ENCODE measurements at regions not wholly inside any gene's neighbourhood (a gene's known extent, or its start where the extent isn't known, plus 50 kb on each side); places are given as distances from the start of the nearest gene placed in this dataset.

DNA sequence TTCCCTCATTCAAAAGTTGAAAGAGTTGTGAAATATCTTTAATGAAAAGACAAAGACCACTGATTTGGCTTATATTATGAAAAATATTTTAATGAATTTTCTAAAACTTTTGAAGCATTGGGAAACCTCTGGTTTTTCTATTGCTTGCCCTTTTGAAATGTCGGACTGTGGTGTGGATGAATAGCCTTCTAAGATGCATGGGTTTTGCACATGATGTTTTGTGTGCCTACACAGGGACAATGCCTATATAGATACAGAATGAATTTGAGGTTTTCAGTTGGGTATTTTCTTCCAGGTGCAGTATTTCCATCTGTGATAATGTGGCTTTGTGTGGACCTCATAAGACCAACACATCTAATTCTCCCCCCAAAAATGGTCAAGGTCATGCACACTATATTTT, 1437.9 kb downstream of the REEP3 start:
- TF ChIP-seq ZNF423 (tag by site-specific recombination; IDR thresholded peaks at IDR 0.05) (no peak), OSR2 (tag by site-specific recombination; IDR thresholded peaks at IDR 0.05) (no peak), ZNF248 (tag by site-specific recombination; IDR thresholded peaks at IDR 0.05) (no peak), ZNF146 (tag by site-specific recombination; IDR thresholded peaks at IDR 0.05) (no peak), ZNF747 (tag by site-specific recombination; IDR thresholded peaks at IDR 0.05) (no peak), HOXA7 (CRISPR knock-in tag; IDR thresholded peaks at IDR 0.05; ENCODE audit: borderline replicate concordance) (no peak), KLF10 (tag by site-specific recombination; IDR thresholded peaks at IDR 0.05) (no peak), ZNF184 (tag by site-specific recombination; IDR thresholded peaks at IDR 0.05) (no peak), ZFHX2 (tag by site-specific recombination; conservative IDR thresholded peaks at IDR 0.05) (no peak), ZNF830 (tag by site-specific recombination; IDR thresholded peaks at IDR 0.05; ENCODE audit: low read depth) (no peak), ZSCAN23 (tag by site-specific recombination; IDR thresholded peaks at IDR 0.05) (no peak), ZNF223 (tag by site-specific recombination; IDR thresholded peaks at IDR 0.05) (no peak), ZNF514 (tag by site-specific recombination; IDR thresholded peaks at IDR 0.05) (no peak)
- TF ChIP-seq, protein P1, sequence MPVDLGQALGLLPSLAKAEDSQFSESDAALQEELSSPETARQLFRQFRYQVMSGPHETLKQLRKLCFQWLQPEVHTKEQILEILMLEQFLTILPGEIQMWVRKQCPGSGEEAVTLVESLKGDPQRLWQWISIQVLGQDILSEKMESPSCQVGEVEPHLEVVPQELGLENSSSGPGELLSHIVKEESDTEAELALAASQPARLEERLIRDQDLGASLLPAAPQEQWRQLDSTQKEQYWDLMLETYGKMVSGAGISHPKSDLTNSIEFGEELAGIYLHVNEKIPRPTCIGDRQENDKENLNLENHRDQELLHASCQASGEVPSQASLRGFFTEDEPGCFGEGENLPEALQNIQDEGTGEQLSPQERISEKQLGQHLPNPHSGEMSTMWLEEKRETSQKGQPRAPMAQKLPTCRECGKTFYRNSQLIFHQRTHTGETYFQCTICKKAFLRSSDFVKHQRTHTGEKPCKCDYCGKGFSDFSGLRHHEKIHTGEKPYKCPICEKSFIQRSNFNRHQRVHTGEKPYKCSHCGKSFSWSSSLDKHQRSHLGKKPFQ (tag by site-specific recombination; IDR thresholded peaks at IDR 0.05), result no peak
- TF ChIP-seq, protein P2, sequence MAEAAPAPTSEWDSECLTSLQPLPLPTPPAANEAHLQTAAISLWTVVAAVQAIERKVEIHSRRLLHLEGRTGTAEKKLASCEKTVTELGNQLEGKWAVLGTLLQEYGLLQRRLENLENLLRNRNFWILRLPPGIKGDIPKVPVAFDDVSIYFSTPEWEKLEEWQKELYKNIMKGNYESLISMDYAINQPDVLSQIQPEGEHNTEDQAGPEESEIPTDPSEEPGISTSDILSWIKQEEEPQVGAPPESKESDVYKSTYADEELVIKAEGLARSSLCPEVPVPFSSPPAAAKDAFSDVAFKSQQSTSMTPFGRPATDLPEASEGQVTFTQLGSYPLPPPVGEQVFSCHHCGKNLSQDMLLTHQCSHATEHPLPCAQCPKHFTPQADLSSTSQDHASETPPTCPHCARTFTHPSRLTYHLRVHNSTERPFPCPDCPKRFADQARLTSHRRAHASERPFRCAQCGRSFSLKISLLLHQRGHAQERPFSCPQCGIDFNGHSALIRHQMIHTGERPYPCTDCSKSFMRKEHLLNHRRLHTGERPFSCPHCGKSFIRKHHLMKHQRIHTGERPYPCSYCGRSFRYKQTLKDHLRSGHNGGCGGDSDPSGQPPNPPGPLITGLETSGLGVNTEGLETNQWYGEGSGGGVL (tag by site-specific recombination; IDR thresholded peaks at IDR 0.05), result no peak
- TF ChIP-seq, protein P3, sequence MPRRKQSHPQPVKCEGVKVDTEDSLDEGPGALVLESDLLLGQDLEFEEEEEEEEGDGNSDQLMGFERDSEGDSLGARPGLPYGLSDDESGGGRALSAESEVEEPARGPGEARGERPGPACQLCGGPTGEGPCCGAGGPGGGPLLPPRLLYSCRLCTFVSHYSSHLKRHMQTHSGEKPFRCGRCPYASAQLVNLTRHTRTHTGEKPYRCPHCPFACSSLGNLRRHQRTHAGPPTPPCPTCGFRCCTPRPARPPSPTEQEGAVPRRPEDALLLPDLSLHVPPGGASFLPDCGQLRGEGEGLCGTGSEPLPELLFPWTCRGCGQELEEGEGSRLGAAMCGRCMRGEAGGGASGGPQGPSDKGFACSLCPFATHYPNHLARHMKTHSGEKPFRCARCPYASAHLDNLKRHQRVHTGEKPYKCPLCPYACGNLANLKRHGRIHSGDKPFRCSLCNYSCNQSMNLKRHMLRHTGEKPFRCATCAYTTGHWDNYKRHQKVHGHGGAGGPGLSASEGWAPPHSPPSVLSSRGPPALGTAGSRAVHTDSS (tag by site-specific recombination; IDR thresholded peaks at IDR 0.05), result no peak
- H3K4me1 ChIP-seq (ENCODE audit: control insufficient read depth, insufficient read depth, low read length), result no peaks in the 10 kb centered on the region
- CTCF ChIA-PET, result no interaction called here

DNA sequence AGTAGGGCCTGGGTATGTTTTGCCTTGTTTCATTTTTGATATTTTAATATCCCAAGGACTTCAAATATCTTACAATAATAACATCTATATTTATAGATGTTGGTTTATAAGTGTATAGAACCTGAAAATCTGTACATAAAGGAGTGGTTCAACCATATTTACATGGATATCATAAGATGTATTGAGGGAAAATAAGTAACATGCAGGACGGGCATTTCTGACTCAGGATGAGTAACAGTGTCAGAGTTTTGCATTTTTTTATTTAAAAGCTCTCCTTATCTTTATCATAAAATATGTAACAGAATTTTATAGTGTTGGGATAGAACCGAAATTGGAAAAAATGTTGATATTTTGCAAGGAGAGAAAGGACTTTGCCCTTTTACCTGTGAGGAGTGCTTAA, 1438.7 kb downstream of the REEP3 start:
- no peaks in the 10 kb centered on the region for H3K36me3 ChIP-seq (ENCODE audit: control insufficient read depth in 2 of 2, insufficient read depth in 1 of 2, low read length in 2 of 2)
- CTCF ChIA-PET, result no interaction called here

More for the DNA sequence above, 1437.9 kb downstream of the REEP3 start:
- no peak overlapping the region for H3K4me3 ChIP-seq (ENCODE audit: low read depth, low read length)
- H3K9me3 ChIP-seq (ENCODE audit: control insufficient read depth, insufficient read depth, low read depth, low read length), result no peaks in the 10 kb centered on the region
- H3K27ac ChIP-seq (ENCODE audit: extremely low read depth, low read depth, low read length), result no peak overlapping the region
- H3K36me3 ChIP-seq (ENCODE audit: control insufficient read depth in 2 of 2, insufficient read depth in 1 of 2, low read length in 2 of 2), result no peaks in the 10 kb centered on the region
- POLR2A ChIA-PET, result no interaction called here

More for the DNA sequence above, 1438.7 kb downstream of the REEP3 start:
- Histone ChIP-seq H3K4me3 (ENCODE audit: low read depth, low read length) (no peak overlapping the region), H3K9me3 (ENCODE audit: control insufficient read depth, insufficient read depth, low read depth, low read length) (no peaks in the 10 kb centered on the region), H3K4me1 (ENCODE audit: control insufficient read depth, insufficient read depth, low read length) (no peaks in the 10 kb centered on the region), H3K27ac (ENCODE audit: extremely low read depth, low read depth, low read length) (no peak overlapping the region)
- TF ChIP-seq, protein P4, sequence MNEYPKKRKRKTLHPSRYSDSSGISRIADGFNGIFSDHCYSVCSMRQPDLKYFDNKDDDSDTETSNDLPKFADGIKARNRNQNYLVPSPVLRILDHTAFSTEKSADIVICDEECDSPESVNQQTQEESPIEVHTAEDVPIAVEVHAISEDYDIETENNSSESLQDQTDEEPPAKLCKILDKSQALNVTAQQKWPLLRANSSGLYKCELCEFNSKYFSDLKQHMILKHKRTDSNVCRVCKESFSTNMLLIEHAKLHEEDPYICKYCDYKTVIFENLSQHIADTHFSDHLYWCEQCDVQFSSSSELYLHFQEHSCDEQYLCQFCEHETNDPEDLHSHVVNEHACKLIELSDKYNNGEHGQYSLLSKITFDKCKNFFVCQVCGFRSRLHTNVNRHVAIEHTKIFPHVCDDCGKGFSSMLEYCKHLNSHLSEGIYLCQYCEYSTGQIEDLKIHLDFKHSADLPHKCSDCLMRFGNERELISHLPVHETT (tag by site-specific recombination; IDR thresholded peaks at IDR 0.05), result no peak
- TF ChIP-seq ZNF248 (tag by site-specific recombination; IDR thresholded peaks at IDR 0.05) (no peak), RBAK (tag by site-specific recombination; IDR thresholded peaks at IDR 0.05) (no peak), GLI4 (tag by site-specific recombination; IDR thresholded peaks at IDR 0.05) (no peak), ZFP37 (tag by site-specific recombination; IDR thresholded peaks at IDR 0.05) (no peak), ZNF548 (tag by site-specific recombination; IDR thresholded peaks at IDR 0.05) (no peak)
- TF ChIP-seq, protein P5, sequence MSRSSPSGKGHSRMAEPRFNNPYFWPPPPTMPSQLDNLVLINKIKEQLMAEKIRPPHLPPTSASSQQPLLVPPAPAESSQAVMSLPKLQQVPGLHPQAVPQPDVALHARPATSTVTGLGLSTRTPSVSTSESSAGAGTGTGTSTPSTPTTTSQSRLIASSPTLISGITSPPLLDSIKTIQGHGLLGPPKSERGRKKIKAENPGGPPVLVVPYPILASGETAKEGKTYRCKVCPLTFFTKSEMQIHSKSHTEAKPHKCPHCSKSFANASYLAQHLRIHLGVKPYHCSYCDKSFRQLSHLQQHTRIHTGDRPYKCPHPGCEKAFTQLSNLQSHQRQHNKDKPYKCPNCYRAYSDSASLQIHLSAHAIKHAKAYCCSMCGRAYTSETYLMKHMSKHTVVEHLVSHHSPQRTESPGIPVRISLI (tag by site-specific recombination; IDR thresholded peaks at IDR 0.05), result no peak
- TF ChIP-seq, protein P6, sequence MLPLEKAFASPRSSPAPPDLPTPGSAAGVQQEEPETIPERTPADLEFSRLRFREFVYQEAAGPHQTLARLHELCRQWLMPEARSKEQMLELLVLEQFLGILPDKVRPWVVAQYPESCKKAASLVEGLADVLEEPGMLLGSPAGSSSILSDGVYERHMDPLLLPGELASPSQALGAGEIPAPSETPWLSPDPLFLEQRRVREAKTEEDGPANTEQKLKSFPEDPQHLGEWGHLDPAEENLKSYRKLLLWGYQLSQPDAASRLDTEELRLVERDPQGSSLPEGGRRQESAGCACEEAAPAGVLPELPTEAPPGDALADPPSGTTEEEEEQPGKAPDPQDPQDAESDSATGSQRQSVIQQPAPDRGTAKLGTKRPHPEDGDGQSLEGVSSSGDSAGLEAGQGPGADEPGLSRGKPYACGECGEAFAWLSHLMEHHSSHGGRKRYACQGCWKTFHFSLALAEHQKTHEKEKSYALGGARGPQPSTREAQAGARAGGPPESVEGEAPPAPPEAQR (tag by site-specific recombination; IDR thresholded peaks at IDR 0.05), result no peak
- POLR2A ChIA-PET, result no interaction called here
